ENCODE measurements at regions not wholly inside any gene's neighbourhood (a gene's known extent, or its start where the extent isn't known, plus 50 kb on each side); places are given as distances from the start of the nearest gene placed in this dataset.

DNA sequence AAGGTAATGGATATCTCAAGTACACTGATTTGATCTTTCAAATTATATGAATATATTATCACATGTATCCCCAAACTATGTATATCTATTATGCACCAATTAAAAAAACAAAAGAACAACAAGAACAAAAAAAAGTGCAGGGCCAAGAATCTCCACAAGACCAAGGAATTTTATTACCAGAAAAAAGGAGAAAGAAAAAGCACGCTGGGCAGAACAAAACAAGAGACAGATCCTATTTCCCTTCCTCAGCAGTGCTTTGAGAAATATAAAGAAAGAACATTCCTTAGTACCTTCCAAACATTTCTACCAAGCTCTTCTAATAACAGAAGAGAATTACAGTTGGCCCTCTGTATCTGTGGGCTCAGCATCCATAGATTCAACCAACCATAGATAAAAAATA is 144.7 kb upstream of the CREB1 start:
- no peaks in the 10 kb centered on the region for H3K9me3 ChIP-seq
- intact Hi-C loops (cut with DNase I; ENCODE audit: low total_unique reads): no loop called here
- H3K27ac ChIP-seq: no peak overlapping the region
- DNase-seq: no peak
- TF ChIP-seq POLR2A (IDR thresholded peaks at IDR 0.05): no peak
- TF ChIP-seq, protein P1, sequence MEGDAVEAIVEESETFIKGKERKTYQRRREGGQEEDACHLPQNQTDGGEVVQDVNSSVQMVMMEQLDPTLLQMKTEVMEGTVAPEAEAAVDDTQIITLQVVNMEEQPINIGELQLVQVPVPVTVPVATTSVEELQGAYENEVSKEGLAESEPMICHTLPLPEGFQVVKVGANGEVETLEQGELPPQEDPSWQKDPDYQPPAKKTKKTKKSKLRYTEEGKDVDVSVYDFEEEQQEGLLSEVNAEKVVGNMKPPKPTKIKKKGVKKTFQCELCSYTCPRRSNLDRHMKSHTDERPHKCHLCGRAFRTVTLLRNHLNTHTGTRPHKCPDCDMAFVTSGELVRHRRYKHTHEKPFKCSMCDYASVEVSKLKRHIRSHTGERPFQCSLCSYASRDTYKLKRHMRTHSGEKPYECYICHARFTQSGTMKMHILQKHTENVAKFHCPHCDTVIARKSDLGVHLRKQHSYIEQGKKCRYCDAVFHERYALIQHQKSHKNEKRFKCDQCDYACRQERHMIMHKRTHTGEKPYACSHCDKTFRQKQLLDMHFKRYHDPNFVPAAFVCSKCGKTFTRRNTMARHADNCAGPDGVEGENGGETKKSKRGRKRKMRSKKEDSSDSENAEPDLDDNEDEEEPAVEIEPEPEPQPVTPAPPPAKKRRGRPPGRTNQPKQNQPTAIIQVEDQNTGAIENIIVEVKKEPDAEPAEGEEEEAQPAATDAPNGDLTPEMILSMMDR (IDR thresholded peaks at IDR 0.05): no peak
- no peak overlapping the region for H3K4me3 ChIP-seq
- H3K4me1 ChIP-seq: no peaks in the 10 kb centered on the region
- H3K27me3 ChIP-seq: no peaks in the 10 kb centered on the region
- H3K36me3 ChIP-seq: no peaks in the 10 kb centered on the region

DNA sequence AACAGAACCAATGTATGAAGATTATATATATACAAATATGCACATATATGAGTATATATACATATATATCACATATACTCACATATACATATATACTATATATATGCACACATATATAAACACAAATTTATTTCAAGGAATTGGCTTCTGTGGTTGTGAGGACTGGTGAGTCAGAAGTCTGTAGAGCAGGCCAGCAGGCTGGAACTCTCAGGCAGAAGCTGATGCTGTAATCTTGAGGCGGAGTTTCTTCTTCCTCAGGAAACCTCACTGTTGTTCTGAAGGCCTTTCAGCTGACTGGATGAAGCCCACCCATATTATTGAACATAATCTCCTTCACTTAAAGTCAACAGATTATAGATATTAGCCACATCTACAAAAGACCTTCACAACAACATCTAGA is 143.9 kb upstream of the CREB1 start:
- TF ChIP-seq, protein P1 (IDR thresholded peaks at IDR 0.05): no peak
- no peak for TF ChIP-seq POLR2A (IDR thresholded peaks at IDR 0.05)
- Histone ChIP-seq H3K36me3 (no peaks in the 10 kb centered on the region), H3K9me3 (no peaks in the 10 kb centered on the region), H3K27ac (no peak overlapping the region), H3K4me1 (no peaks in the 10 kb centered on the region), H3K27me3 (no peaks in the 10 kb centered on the region), H3K4me3 (no peak overlapping the region)
- DNase-seq: no peak
- intact Hi-C loops (cut with DNase I; ENCODE audit: low total_unique reads): no loop called here

DNA sequence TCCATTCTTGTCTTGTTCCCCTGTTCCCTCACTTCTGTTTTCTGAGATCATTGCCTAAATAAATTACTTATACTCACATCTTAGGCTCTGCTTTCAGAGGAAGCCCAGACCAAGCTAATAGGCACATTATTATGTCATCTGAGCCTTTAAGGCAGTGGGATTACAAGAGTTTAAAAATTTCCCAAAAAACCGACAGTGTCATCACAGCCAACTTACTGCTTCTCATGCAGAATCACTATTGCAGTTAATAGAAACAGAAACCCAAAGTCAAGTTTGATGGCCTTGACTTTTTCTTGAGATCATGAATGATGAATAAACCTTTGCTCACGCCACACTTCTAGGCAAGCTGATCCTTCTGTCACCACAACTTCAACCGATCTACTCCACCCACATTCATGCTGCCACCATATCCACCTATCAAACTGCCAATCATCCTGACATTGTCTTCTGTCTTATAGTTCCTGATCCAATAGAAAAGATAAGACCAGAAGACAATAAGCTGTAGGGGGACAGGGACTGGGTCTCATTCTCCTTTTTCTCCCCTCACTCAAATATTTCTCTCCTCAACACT is 142.7 kb upstream of the CREB1 start:
- intact Hi-C loops (cut with DNase I; ENCODE audit: low total_unique reads): no loop called here
- Histone ChIP-seq H3K27me3 (no peaks in the 10 kb centered on the region), H3K4me1 (no peaks in the 10 kb centered on the region), H3K4me3 (no peak overlapping the region), H3K36me3 (no peaks in the 10 kb centered on the region), H3K27ac (no peak overlapping the region), H3K9me3 (no peaks in the 10 kb centered on the region)
- TF ChIP-seq POLR2A (IDR thresholded peaks at IDR 0.05): no peak
- TF ChIP-seq, protein P1 (IDR thresholded peaks at IDR 0.05): no peak
- no peak for DNase-seq

DNA sequence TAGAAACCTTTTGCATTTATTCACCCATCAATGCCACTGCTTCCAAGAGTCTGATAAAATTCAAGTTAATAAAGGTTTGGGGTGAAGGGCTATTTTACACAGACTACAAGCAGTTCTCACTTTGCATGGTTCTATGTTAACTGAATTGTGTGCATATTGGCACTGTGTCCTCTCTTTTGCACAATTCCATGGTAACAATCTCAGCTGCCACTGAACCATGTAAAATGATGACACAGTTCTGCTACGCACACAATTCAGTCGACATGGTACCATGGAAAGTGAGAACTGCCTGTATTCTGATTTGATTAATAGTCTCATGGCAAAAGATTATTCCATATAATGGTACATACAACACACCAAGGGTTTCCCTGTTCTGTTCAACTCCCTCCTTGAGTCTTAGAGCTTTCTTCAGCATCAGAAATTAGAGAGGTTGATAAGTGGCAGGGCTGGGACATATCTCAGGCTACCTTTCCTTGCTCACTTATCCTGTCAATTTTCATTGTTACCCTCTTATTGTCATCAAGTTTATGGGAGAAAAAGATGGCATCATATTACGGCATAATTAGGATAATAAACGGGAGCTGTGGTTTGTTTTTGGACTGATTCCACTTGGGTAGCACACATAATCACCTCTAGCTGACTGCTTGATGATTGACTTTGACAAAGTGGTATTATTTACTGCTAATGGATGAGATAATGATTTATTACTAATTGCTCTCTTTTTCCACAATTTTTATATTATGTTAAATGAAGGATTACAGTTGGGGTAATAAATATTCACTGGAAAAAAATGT is 139.3 kb upstream of the CREB1 start:
- no peaks in the 10 kb centered on the region for H3K27me3 ChIP-seq
- intact Hi-C loops (cut with DNase I; ENCODE audit: low total_unique reads): no loop called here

More for the DNA sequence above, 139.3 kb upstream of the CREB1 start:
- DNase-seq: no peak
- no peak overlapping the region for H3K27ac ChIP-seq
- no peaks in the 10 kb centered on the region for H3K4me1 ChIP-seq
- H3K9me3 ChIP-seq: no peaks in the 10 kb centered on the region
- no peaks in the 10 kb centered on the region for H3K36me3 ChIP-seq
- TF ChIP-seq, protein P1 (IDR thresholded peaks at IDR 0.05): no peak
- TF ChIP-seq POLR2A (IDR thresholded peaks at IDR 0.05): no peak
- H3K4me3 ChIP-seq: no peak overlapping the region

Data from uterus (tissue), 3 donors.